ENCODE measurements at regions not wholly inside any gene's neighbourhood (a gene's known extent, or its start where the extent isn't known, plus 50 kb on each side); places are given as distances from the start of the nearest gene placed in this dataset.
"Not testable (repeated sequence)": the region's sequence is repeated elsewhere in the genome, so short reads cannot be mapped to it uniquely, and the experiment has no call there.

DNA sequence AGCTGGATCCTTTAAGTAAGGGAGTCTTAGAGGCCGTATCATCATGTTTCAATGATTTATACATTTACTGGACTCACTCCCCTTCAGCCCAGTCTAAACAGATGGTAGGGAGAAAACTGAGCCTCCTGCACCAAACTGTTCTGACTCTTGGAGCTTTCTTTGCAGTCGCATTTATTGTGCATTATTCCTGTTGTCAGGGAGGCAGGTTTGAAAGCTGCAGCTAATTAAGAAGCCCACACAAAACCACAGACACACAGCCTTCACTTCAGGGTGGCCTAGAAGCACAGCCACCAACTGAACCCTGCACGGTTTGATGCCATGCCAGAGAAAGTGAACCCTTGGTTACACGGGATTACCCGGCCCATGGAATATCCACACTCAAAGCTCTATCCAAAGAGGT lies 911.0 kb downstream of the UQCRFS1 start:
- DNase-seq (no peak), ATAC-seq (no peak)
- intact Hi-C loops (cut with DNase I): no loop called here

- DNase-seq (no peak), ATAC-seq (no peak)
- intact Hi-C loops (cut with DNase I): no loop called here
These were observed 911.5 kb downstream of the UQCRFS1 start for GRCh38 chr19:28301463-28301862.

DNA sequence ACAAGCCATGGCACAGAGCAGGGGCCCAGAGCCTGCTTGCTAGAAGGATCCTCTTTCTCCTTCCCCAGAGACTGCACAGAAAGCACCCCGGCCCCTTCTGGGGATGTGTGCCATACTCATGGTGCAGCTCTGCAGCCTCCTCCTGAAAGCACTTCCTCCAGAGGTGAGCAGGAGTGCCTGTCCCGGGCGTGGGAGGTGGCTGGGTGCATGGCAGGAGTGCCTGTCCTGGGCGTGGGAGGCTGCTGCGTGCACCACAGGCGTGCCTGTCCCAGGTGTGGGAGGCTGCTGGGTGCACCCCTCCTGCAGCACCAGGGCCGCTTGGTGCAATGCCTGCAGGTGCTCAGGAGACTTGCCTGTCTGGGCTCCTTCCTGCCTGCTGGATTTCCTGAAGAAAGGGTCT lies 913.3 kb downstream of the UQCRFS1 start:
- ATAC-seq (no peak), DNase-seq (no peak)
- intact Hi-C loops (cut with DNase I): no loop called here

- DNase-seq: no peak
- intact Hi-C loops (cut with DNase I): no loop called here
- no peak for ATAC-seq
These were observed 915.3 kb downstream of the UQCRFS1 start for GRCh38 chr19:28297586-28298157.

DNA sequence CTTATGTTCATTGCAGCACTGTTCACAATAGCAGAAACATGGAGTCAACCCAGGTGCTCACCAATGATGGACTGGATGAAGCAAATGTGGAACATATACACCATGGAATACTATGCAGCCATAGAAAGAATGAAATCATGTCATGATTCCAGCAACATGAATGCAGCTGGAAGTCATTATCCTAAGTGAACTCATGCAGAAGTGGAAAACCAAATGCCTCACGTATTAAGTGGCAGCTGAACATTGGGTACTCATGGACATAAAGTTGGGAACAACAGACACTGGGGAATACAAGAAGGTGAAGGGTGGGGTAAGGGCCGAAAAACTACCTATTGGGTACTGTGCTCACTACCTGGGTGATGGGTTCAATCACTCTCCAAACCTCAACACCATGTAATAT lies 915.9 kb downstream of the UQCRFS1 start:
- no peak for ATAC-seq
- no peak for DNase-seq
- intact Hi-C loops (cut with DNase I): no loop called here

GRCh38 chr19:28296506-28296905 lies 916.4 kb downstream of the UQCRFS1 start:
- intact Hi-C loops (cut with DNase I): no loop called here
- DNase-seq (no peak), ATAC-seq (no peak)

GRCh38 chr19:28294975-28295374 lies 918.0 kb downstream of the UQCRFS1 start:
- ATAC-seq; intact Hi-C loops (cut with DNase I); DNase-seq: not testable (repeated sequence)

GRCh38 chr19:28294395-28294794 lies 918.6 kb downstream of the UQCRFS1 start:
- ATAC-seq: peak in 1 of 2 donors; percentile 78
- intact Hi-C loops (cut with DNase I): no loop called here
- no peak for DNase-seq

DNA sequence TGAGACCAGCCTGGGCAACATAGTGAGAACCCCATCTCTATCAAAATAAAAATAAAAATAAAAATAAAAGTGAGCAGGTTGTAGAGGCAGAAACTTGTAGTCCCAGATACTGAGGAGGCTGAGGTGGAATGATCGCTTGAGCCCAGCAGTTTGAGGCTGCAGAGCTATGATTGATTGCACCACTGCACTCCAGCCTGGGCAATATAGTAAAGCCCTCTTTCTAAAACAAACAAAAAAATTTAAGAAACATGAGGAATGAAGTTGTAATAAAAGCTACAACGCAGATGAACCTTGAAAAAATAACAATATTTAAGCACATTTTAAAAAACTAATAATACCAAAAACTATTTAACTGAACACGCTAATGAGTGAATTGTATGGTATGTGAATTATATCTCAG lies 919.3 kb downstream of the UQCRFS1 start:
- DNase-seq (no peak), ATAC-seq (no peak)
- intact Hi-C loops (cut with DNase I): no loop called here

DNA sequence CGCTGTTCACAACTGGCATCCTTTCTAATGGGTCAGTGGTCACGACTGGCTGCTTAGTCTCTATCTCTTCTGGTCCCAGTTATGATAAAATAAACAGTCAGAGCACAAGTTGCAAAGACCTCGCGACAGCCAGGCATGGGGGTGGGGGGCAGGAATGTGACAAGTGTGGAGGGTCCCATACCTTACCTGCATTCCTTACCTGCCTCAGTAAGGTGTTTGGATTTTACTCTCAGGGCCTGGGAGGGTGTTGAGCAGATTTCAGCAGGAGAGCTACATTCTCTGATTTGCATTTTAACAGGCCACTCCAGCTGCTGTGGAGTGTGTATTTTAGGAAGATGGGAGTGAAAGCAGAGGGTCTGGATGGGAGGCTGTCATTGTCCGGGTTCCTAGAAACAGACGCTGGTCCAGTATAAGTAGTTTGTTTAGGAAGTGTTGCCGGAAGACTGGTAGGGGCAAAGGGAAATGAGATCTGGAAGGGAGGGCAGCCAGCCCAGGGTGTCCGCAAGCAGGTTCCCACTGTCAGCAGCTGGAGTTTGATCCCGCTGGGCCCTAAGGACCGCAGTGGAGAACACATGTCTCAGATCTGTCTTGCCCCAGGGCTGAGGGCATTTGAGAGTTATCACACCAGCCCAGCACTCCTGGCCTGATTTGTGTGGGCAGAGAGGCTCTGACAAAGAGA lies 920.0 kb downstream of the UQCRFS1 start:
- no peak for ATAC-seq
- intact Hi-C loops (cut with DNase I): no loop called here

DNA sequence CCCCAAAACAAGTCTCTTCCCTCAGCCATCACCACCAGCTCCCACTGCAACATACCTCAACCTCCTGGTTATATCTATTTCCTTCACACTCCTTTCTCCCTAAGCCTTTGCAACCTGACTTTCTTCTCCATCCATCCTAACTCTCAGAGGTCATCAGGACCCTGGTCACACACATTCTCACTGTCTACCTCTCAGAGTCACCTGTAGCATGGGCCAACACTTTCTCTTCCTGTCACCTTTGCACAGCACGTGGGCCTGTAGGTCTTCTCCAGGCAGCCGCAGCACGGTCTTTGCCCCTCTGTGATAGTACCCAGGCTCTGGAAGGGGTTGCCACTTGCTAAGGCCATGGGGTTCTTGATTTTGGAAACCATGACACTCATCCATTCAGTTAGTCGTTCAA lies 921.1 kb downstream of the UQCRFS1 start:
- intact Hi-C loops (cut with DNase I): no loop called here
- no peak for DNase-seq
- ATAC-seq: no peak

More for the DNA sequence above, 920.0 kb downstream of the UQCRFS1 start:
- no peak for DNase-seq

GRCh38 chr19:28290963-28291657 lies 921.8 kb downstream of the UQCRFS1 start:
- DNase-seq (no peak), ATAC-seq (no peak)
- intact Hi-C loops (cut with DNase I): no loop called here

- ATAC-seq (peak in 1 of 2 donors; percentile 53), DNase-seq (no peak)
- intact Hi-C loops (cut with DNase I): no loop called here
These were observed 923.5 kb downstream of the UQCRFS1 start for GRCh38 chr19:28289295-28290063.

- DNase-seq (no peak), ATAC-seq (peak in 1 of 2 donors; percentile 82)
- intact Hi-C loops (cut with DNase I): no loop called here
These were observed 924.2 kb downstream of the UQCRFS1 start for GRCh38 chr19:28288572-28289264.

DNA sequence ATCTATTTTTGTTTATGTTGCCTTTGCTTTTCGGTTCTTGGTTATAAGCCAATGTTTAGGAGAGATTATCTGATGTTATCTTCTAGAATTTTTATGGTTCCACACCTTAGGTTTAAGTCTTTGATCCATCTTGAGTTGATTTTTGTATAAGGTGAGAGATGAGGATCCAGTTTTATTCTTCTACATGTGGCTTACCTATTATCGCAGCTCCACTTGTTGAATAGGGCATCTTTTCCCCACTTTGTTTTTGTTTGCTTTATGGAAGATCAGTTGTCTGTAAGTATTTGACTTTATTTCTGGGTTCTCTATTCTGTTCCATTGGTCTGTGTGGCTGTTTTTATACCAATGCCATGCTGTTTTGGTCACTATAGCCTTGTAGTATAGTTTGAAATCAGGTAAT lies 927.0 kb downstream of the UQCRFS1 start:
- no peak for ATAC-seq
- intact Hi-C loops (cut with DNase I): no loop called here
- no peak for DNase-seq

DNA sequence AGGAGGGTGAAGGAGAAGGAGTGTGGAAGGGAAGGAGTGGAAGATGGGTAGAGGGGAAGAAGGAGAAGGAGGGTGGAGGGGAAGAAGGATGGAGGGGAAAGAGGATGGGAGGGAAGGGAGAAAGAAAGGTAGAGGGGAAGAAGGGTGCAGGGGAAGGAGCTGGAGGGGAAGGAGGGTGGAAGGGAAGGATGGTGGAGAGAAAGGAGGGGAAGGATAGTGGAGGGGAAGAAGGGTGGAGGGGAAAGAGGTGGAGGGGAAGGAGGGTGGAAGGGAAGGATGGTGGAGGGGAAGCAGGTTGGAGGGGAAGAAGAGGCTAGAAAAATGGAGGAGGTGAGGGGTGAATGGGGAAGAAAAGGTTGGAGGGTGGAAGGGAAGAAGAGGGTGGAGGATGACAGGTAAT lies 927.9 kb downstream of the UQCRFS1 start:
- intact Hi-C loops (cut with DNase I): no loop called here

GRCh38 chr19:28284389-28284788 lies 928.6 kb downstream of the UQCRFS1 start:
- no peak for ATAC-seq
- intact Hi-C loops (cut with DNase I): no loop called here
- no peak for DNase-seq

More for the DNA sequence above, 927.9 kb downstream of the UQCRFS1 start:
- no peak for DNase-seq
- ATAC-seq: no peak

DNA sequence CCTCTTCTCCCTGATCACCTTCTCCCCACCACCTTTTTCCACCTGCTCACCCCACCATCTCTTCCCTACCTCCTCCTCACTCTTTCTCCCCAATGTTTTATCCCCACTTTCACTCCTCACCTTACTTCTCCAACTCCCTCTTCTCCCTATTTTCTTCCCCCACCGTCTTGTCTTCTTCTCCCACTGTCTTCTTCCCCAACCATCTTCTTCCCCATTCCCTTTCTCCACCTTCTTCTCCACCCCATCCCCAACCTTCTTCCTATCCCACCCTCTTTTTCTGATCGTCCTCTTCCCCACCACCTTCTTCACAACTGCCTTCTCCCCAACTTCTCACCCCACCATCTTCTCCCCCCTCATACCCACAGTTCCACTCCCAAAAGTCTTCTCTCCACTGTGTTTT lies 929.4 kb downstream of the UQCRFS1 start:
- ATAC-seq: no peak
- intact Hi-C loops (cut with DNase I): no loop called here
- no peak for DNase-seq

GRCh38 chr19:28281676-28282075 lies 931.3 kb downstream of the UQCRFS1 start:
- intact Hi-C loops (cut with DNase I): no loop called here
- ATAC-seq: no peak
- no peak for DNase-seq
